ENCODE measurements at regions not wholly inside any gene's neighbourhood (a gene's known extent, or its start where the extent isn't known, plus 50 kb on each side); places are given as distances from the start of the nearest gene placed in this dataset.

DNA sequence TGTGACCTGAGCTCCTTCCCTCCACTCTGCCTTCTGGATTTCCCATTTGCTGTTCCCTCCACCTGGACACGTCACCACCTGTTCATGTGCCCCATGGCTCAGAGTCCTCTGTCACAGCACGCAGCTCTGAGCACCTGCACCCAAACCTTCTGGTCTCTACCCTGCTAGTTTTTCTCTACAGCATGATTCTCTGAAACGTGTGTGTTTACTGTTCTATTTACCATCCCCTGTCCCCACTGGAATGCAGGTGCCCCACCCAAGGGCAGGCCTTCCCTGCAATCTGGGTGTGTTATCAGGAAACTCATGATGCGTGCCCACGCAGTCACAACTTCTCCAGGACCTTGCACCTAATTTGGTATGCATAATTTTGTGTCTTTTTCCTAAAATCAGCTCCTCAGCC is 284.4 kb upstream of the IGFBP3 start:
- DNase-seq (ENCODE audit: low spot score): no peak

DNA sequence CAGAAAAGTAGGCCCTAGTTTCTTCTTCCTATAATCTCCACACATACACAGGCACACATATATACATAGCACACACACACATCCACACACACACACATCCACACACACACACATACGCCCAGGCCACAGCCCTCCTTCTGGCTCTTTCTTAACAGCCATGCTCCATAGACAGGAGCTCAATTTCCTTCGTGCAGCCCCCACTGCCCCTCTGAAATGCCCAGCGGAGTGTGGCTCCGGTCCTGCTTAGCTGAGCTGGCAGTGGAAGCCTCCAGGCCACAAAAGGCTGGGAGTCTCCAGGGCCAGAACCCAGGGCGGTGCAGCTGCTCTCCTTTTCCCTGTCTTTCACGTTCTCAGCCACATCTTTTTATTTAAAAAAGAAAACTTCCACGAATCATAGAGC is 282.9 kb upstream of the IGFBP3 start:
- DNase-seq (ENCODE audit: low spot score): no peak

DNA sequence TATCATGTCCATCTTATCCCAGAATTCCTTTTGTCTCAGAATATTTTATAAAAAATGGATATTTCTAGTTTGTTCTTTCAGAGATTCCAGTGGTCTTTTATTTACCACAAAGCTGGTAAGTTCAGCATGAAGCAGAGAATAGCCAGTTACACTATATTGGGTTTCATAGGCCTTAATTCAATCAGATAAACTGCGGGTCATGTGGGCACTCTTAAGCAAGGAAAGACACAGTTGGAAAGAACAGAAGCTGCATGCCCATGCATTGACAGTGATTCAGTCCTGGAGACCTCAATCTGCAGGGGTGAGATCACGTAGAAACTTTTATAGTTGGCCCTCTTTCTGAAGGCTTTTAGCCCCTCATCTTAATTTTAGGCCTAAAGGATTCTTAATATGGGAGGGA is 281.3 kb upstream of the IGFBP3 start:
- DNase-seq (ENCODE audit: low spot score): no peak

DNA sequence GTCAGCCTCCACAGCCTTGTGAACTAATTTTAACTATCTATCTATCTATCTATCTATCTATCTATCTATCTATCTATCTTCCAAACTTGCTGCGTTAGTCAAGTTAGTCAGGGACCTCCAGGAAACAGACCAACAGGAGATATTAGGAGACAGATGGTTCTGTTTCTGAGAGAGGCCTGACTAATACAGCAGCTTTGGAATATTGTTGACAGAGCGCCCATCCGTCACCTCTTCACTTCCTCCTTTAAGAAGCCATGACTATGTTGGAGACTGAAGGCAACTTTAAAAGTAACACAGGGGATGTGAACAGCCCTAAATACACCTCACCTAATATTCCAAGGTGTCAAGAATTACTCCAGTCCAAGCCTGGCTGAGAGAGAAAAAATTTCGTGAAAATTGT is 280.9 kb upstream of the IGFBP3 start:
- DNase-seq (ENCODE audit: low spot score): no peak

DNA sequence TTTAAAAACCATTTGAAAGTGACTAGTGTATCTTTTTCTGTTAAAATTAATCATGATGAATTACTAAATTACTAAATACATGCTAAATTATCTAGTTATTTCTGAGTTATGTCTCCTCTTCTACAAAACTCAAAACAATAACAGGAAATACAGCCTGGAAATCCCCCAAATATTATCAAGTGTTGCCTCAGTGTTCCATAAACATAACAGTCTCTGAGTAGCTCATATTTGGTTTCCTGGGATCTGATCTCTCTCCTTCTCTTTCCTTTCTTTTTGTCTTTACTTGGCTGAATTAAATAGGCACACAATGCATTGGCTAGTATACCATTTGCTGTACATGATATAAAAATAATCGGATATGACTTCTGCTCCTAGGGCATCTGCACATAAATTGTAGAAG is 277.6 kb upstream of the IGFBP3 start:
- no peak for DNase-seq (ENCODE audit: low spot score)

DNA sequence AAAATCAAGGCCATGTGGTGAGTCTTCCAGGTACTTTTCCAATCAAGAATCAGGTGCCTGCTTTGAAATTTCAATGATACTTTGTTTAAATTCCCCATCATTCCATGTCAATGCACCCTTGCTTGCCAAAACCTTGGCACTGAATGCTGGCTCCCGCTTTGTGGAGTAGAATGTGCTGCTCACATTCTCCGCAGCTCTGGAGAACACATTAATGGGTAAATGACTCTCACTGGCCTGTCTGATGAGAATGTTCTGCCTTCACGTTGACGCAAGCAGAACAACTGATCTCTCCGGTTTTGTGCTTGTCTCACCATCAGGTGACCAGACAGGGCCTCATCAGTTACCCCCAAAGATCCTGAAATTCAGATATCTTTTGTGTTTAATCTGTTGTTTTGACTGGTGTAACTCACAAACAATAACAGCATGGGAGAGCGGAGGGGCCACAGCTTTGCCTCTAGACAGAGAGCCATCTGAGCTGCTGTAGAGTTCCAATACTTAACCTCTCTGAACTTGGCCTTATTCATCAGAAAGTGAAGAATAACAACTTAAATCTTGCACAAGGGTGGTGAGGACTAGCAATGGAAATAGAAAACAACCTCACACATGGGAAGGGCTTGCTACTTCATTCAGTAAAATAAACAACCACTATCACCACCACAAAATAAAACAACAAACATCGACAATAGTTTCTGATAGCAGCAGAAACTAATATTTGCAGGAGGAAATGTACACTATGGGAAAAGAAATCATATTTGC is 276.9 kb upstream of the IGFBP3 start:
- no peak for DNase-seq (ENCODE audit: low spot score)

DNA sequence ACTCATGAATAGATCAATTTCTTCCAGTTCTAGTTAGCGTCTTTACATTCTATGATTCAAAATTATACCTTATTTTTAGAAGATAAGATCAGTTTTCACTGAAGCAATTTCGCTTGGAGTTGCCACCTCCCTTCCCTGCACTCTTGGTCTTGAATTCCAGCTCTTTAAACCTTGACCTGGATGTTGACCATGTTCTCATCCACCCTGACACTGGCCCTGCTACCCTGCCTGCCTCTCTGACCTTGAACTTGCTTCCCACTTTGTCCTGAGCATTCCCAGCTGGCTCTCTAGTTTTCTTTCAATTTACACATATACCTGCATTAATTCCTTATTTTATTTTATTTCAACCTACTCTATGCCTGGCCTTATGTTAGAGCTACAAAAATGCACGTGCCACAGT is 274.9 kb upstream of the IGFBP3 start:
- DNase-seq (ENCODE audit: low spot score): no peak

DNA sequence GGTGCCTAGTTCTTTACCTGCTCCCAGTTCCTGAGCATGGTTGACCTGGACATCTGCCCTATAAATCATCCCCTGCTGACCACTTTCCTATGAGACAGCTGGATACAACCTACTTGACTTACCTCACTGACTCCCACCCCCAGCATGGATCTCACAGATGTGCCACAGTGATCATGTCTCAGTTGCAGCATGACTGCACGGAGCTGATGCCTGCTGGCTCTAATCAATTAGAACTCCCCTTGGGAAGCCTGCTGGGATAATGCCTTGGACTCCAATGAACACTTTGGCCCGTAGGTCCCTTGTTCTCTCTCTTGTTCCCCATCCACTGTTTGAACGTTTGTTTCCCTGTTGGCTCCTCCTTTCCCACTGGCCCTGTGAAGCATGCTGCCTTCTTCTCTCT is 271.2 kb upstream of the IGFBP3 start:
- no peak for DNase-seq (ENCODE audit: low spot score)

DNA sequence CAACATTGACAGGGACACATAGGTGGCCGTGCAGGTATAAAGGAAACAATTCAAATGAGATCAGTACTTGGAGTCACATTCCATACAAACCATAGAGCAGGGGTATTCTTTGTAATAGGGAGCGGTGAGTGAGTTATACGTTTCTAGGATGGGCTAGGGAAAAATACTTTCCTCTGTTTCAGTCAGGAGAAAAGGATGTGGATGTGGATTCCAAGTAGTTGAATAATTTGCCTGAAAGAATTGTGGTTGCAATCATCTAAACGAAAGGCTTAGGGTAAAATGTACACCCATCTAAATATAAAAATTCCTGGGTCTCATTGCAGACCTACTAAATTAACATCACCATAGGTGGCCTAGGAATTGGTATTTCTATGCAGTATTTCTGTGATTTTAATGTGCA is 270.7 kb upstream of the IGFBP3 start:
- peak; percentile 39 for DNase-seq (ENCODE audit: low spot score)

DNA sequence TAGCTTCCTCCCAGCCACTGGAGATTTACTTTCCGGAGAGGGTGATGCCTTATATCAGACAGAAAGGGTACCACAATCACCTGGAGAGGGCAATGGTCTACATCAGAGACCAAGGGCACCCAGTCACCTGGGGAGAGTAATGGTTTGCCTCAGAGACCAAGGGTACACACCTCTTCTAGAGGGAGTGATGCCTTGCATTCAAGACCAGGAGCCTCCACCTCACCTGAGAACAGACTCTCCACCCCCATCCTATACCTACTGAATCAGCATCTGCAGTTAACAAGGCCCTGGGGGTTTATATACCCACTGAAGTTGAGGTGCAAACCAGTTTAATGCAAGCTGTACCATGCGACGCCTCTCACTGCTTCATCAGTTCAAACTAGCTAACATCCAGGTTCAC is 270.2 kb upstream of the IGFBP3 start:
- no peak for DNase-seq (ENCODE audit: low spot score)

DNA sequence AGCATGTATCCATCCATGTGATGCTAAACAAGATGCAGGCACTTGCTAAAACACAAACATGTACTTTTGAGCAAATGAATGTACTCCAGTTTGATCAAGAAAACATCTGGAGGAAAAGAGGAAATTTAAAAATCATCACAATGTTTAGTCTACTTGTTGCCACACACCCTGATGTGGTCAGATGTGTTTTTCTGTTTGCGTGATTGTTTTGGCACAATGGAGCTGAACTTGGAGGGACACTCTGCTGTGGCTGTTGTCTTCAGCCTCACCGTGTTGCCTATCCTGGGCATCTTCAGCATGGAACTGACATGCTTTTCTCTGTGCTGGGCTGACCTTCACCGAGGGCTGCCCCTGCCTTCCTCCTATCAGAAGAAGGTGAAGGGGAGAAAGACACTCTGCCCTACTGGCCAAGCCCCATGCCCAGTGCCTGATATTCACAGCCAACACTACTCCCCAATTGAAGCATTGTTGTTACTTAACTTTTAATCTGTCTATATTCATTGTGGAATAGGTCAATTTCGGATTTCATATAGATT is 268.3 kb upstream of the IGFBP3 start:
- no peak for DNase-seq (ENCODE audit: low spot score)

DNA sequence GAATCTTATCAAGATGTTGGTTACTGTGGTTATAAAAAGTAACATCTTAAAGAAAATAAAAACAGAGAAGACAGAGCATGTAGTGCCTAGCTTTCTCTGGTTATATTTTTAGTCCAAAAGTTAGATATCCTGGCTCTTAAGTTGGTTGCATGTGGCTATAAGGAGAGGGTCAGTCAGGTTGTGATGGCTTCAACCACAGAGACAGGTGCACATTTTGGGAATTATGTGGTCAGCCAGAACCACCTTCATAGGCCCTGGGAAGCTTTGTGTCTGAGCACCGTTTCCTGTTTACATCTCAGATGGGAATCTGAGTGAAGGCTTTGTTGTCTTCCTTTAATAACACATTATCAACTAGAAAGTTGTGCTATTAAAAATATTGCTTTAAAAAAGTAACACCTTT is 265.1 kb upstream of the IGFBP3 start:
- no peak for DNase-seq (ENCODE audit: low spot score)

DNA sequence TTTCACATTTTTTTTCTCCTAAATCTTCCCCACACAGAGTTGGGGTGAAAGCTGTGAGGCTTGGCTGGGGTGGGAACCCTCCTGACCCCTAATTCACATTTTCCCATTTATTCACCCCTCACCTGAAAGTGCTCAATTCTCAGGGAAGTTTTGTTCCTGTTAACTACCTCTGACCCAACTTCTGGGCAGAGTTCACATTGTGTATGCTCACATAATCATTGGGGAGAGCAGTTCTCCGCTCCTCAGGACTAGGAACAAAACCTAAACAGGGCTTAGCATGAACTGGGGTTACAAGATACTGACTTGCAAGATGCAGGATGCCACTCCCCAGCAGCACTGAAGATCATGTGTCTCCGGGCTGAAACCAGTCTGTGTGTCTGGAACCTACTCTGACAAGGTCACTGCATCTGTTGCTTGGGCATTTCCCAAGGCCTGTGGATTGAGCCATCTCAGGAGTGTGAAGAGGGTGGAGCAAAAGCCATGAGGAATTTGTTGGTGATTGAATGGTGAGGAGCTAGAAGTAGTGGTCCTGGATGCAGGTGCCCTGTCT is 258.1 kb upstream of the IGFBP3 start:
- DNase-seq (ENCODE audit: low spot score): no peak

DNA sequence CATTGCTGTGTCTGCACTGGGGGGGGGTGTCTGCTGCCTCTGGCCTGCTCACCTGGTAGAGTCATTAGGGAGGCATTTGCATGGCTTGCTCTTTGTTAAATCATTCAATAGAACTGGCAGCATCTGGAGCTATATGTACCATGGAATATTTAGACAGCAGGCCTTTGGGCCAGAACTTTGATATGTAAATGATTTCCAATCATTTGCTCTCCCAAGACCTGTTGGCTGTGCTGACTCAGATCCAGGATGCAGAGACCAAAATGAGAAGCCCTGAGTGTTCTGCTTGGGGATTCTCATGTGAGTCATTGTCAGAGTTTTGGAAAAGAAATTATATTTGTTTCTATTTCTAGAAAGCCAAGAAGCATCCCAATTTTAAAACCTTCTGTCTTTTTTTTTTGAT is 257.6 kb upstream of the IGFBP3 start:
- peak; percentile 28 for DNase-seq (ENCODE audit: low spot score)

DNA sequence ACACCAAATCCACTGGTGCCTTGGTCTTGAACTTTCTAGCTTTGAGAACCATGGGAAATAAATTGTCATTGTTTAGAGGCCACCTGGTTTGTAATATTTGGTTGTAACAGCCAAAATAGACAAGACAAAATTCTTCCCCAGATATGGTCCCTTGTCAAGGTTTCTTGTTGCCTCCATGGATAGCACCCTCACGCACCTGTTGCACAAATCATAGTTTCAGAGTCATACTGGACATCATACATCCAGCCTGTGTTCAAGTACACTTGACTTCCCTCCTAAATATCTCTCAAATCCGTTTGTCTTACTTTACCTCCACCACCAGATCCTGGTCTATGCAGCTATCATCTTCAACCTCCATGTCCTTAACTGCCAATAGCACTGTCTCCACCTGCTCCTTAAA is 256.7 kb upstream of the IGFBP3 start:
- DNase-seq (ENCODE audit: low spot score): no peak

DNA sequence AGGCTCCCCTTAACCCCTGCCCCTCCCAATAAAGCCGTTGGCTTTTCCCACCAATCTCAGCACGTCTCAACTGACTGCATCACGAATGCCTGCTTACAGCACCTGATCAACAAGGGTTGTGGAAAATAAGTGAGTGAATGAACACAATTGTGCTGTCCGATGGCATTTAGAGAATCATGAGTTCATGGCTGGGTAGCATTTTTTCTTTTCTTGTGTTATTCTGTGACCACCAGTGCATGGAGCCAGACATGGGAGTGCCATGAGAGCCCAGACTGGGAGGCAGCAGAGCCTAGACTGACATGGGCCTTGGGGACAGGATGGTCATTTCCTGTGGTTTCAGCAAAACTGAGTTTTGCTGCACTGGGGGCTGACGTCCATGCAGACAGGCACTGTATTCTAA is 254.1 kb upstream of the IGFBP3 start:
- DNase-seq (ENCODE audit: low spot score): no peak

DNA sequence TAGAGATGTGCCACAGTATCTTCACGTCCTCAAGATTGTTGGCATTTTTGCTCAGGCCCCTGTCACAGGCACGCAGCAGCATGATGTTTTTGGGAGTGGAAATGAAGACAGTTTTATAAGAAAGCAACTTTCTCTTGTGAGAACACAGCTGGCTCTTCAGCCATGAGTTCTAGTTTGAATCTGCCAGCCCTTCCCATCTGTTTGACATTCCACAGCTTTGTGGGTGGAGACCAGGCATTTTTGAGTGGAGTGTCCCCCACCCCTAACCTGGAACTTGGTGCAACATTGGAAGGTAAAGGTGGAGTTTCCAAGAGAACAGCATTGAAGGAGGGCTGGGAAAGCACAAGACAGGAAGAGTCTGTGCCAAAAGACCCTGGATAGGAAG is 253.1 kb upstream of the IGFBP3 start:
- DNase-seq (ENCODE audit: low spot score): no peak

DNA sequence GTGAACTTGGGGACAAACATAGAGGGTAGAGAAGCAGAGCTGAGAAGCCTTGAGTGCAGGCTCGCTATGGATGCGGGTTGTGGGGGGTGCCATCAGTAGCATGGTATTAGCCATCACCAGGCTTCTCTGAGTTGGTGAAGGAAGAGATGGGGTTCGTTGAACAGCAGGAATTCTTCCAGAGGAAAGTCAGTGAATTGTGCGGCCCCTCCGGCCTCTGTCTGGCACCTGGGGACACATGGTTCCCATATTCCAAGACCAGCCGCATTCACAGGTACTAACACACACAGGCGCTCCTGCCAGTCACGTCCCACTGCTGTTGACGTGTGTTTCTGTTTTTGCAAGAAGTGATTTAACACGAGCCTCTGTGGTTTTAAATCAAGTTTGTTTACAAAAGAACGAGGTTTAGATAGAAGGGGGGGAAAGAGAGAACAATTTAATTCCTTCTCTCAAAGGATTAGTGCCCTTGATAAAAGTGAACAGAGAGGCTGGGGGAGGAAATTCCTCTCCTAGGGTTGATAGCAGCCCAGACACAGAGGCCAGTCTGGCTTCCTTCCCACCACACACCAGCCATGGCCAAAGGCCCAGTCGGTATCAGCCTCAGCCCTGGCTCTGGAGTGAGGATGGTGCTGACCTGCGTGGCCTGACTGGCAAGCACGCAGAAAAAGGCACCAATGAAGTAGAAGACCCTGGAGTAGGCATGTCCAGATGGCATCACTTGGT is 252.6 kb upstream of the IGFBP3 start:
- peak; percentile 15 for DNase-seq (ENCODE audit: low spot score)

DNA sequence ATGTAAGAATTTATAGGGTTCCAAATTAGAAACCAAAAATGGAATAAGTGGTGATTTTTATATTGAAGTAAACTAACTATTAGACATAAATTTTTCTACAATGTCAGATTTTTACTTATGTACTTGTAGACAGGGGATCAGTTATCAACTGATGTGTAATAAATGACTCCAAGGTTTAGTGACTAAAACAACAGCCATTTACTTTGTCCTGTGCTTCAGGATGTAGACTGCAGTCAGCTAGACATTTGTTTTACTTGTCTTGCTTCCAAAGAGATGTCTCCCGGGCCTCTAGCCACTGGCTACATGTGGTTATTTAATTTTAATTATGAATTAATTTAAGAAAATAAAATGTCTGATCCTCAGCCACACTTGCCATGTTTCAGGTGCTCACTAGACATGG is 249.7 kb upstream of the IGFBP3 start:
- DNase-seq (ENCODE audit: low spot score): no peak

DNA sequence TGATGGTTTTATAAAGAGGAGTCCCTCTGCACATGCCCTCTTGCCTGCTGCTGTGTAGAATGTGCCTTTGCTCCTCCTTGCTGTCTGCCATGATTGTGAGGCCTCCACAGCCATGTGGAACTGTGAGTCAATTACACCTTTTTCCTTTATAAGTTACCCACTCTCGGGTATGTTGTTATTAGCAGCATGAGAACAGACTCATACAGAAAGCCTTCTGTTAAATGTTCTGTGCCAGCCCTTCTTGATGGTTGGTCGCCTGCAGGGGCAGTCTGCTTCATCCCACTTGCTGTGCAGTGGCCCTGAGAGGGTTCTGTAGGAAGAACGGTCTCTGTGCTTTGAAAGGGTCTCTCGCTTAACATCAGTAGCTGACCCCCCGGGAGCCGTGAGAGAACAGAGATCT is 248.9 kb upstream of the IGFBP3 start:
- no peak for DNase-seq (ENCODE audit: low spot score)

DNA sequence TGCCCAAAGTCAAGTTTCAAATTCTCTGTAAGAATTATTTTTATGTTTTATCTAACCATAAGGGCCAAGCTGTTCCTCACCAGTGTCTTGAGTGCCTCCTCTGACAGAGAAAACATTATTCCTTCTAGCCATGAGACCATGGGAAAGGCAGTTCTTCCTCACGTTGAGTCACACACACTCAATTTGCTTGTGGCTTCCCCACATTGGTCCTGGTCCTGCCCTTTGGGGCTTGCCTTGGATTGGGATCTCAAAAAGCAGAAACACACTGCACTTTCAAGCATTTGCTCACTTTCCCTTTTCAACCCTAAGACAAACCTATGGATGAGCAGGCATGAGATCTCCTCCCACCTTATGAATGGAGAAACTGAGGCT is 248.3 kb upstream of the IGFBP3 start:
- no peak for DNase-seq (ENCODE audit: low spot score)

DNA sequence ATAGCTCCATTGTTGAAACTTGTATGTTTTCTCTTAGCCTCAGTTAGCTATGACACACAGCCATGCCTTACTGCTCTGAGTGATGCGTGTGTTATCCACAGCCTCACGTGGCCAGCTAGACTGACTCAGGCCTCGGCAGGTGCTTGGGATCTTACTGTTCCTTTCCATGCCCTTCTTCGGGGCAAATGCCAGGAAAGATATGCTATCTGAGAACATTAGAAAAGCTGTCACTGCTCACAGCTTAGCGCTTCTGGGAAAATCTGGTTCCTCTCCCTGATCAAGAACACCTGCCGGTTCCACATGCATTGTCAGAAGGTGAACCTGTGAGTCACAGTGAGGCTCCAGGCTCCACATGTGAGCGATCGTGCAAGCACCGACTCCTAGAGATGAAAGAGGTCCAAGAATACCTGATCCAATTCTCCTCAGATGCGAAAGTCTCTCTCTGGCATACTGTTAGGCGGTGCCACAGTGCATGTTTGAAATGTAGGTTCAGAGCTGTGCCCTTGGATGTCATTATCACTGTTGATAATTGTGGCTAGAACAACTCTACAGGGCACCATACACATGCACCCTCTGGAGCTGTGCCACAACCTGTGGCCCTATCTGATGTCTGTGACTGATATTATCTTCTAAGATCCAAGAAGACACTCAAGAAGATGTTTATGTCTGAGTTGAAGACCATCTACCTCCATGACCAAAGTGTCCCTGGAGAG is 247.8 kb upstream of the IGFBP3 start:
- DNase-seq (ENCODE audit: low spot score): no peak

DNA sequence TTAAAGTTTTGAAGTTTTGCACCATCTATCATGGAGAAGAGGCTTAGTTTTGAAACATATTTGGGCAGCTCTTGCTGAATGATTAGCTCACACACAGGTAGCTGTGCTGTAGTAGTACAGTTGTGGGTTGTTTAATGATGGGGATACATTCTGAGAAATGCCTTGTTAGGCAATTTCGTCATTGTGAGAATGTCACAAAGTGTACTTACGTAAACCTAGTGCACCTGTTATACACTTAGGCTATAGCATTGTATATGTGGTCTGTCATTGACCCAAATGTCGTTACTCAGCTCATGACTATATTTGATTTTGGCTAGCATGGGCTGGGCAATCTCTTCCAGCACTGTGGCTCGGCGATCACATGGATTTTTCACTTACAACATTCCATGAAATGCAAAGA is 247.2 kb upstream of the IGFBP3 start:
- DNase-seq (ENCODE audit: low spot score): no peak

Measured in AG08396 (cell line).